ENCODE measurements at regions not wholly inside any gene's neighbourhood (a gene's known extent, or its start where the extent isn't known, plus 50 kb on each side); places are given as distances from the start of the nearest gene placed in this dataset.

DNA sequence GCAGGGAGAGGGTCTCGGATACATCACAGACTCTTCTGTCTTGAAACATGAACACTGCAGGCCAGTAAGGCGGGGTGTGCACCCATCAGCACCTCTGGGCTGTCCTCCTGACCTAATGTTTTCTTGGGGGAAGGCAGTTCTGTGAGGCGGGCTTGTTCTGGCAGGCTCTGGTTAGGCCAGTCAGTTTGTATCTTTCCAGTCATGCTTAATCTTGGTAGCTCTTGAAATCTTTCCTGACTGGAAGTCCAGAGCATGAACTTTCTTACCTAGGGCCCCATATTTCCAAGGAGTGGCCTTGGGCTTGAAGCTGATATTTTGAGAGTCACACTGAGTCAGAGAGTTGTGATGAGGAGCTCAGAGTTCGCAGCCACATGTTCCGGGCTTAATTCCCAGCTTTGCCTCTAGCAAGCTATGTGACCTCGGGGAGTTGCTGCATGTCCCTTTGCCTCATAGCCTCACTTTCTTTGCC, 54.2 kb upstream of the RASSF6 start:
- TF ChIP-seq, protein P1, sequence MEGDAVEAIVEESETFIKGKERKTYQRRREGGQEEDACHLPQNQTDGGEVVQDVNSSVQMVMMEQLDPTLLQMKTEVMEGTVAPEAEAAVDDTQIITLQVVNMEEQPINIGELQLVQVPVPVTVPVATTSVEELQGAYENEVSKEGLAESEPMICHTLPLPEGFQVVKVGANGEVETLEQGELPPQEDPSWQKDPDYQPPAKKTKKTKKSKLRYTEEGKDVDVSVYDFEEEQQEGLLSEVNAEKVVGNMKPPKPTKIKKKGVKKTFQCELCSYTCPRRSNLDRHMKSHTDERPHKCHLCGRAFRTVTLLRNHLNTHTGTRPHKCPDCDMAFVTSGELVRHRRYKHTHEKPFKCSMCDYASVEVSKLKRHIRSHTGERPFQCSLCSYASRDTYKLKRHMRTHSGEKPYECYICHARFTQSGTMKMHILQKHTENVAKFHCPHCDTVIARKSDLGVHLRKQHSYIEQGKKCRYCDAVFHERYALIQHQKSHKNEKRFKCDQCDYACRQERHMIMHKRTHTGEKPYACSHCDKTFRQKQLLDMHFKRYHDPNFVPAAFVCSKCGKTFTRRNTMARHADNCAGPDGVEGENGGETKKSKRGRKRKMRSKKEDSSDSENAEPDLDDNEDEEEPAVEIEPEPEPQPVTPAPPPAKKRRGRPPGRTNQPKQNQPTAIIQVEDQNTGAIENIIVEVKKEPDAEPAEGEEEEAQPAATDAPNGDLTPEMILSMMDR (IDR thresholded peaks at IDR 0.05), result no peak
- no peak for TF ChIP-seq ZFX (IDR thresholded peaks at IDR 0.05; ENCODE audit: borderline replicate concordance)

All from 22Rv1 (cell line).